ENCODE measurements at regions not wholly inside any gene's neighbourhood (a gene's known extent, or its start where the extent isn't known, plus 50 kb on each side); places are given as distances from the start of the nearest gene placed in this dataset.

DNA sequence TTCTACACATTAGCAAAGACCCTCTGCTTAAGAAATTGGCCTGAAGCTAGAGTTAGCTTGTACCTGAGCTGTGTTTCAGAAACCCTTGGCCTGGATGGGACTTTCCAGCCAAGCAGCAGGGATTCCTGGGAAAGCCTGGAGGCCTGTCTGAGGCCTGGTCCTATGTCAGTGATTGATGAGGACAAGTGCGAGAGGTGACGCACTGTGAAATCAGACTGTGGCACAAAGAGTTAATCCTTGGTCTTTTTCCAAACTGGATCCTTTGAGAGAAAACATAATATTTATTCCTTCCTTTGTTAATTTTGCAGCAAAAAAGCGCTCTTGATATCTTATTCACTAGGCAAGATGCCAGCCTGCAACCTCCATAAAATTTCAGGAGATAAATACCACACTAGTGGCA lies 225.0 kb upstream of the ATP11B start:
- TF ChIP-seq, protein P1, sequence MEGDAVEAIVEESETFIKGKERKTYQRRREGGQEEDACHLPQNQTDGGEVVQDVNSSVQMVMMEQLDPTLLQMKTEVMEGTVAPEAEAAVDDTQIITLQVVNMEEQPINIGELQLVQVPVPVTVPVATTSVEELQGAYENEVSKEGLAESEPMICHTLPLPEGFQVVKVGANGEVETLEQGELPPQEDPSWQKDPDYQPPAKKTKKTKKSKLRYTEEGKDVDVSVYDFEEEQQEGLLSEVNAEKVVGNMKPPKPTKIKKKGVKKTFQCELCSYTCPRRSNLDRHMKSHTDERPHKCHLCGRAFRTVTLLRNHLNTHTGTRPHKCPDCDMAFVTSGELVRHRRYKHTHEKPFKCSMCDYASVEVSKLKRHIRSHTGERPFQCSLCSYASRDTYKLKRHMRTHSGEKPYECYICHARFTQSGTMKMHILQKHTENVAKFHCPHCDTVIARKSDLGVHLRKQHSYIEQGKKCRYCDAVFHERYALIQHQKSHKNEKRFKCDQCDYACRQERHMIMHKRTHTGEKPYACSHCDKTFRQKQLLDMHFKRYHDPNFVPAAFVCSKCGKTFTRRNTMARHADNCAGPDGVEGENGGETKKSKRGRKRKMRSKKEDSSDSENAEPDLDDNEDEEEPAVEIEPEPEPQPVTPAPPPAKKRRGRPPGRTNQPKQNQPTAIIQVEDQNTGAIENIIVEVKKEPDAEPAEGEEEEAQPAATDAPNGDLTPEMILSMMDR (conservative IDR thresholded peaks at IDR 0.05; ENCODE audit: low read depth, low read length), result no peak
- no peak for TF ChIP-seq EZH2 (IDR thresholded peaks at IDR 0.05; ENCODE audit: borderline replicate concordance, low read depth, low read length, poor library complexity, severe bottlenecking)
